Neuronal stem cell (in vitro differentiated cells): ENCODE measurements at regions not wholly inside any gene's neighbourhood (a gene's known extent, or its start where the extent isn't known, plus 50 kb on each side); places are given as distances from the start of the nearest gene placed in this dataset.

Source experiments
- DNase-seq: peaks from one replicate; pipeline ENCODE4 v3.0.0-alpha.2; 2013; ENCODE audit warnings: low spot score
- H2AFZ ChIP-seq: one replicate; pipeline ENCODE4 v1.6.1; 2013; ENCODE audit warnings: mild to moderate bottlenecking, low read length, inconsistent platforms
- H2AK5ac ChIP-seq: 2 replicates; pipeline ENCODE4 v1.6.1; 2013; ENCODE audit warnings: low read depth, mild to moderate bottlenecking, inconsistent platforms, low read length, moderate library complexity, mixed read lengths
- H2BK120ac ChIP-seq: 2 replicates; pipeline ENCODE4 v1.6.1; 2013; ENCODE audit warnings: low read depth, mild to moderate bottlenecking, inconsistent platforms, low read length, moderate library complexity, mixed read lengths
- H2BK12ac ChIP-seq: one replicate; pipeline ENCODE4 v1.6.1; 2013; ENCODE audit warnings: low read length, inconsistent platforms
- H2BK15ac ChIP-seq: 2 replicates; pipeline ENCODE4 v1.6.1; 2013; ENCODE audit warnings: mild to moderate bottlenecking, low read length, inconsistent platforms, mixed read lengths
- H2BK5ac ChIP-seq: one replicate; pipeline ENCODE4 v1.6.1; 2013; ENCODE audit warnings: inconsistent platforms, mild to moderate bottlenecking, low read length, moderate library complexity
- H3K14ac ChIP-seq: one replicate; pipeline ENCODE4 v1.6.1; 2013; ENCODE audit warnings: low read length, inconsistent platforms
- H3K18ac ChIP-seq: 2 replicates; pipeline ENCODE4 v1.6.1; 2013; ENCODE audit warnings: low read length, inconsistent platforms
- H3K23ac ChIP-seq: 2 replicates; pipeline ENCODE4 v1.6.1; 2013; ENCODE audit warnings: low read depth, mild to moderate bottlenecking, mixed read lengths, low read length, inconsistent platforms; ENCODE audit not compliant: poor library complexity
- H3K27ac ChIP-seq: replicated peaks from 3 replicates; pipeline ENCODE4 v1.5.1; 2013; ENCODE audit warnings: low read length, inconsistent platforms
- H3K27me3 ChIP-seq, 3 experiments: 2 replicates each; pipeline ENCODE4 v1.6.1; 2013; ENCODE audit warnings: low read length in 3 of 3, mild to moderate bottlenecking in 2 of 3, inconsistent platforms in 1 of 3, low read depth in 1 of 3, mixed read lengths in 1 of 3, moderate library complexity in 1 of 3; ENCODE audit not compliant: control insufficient read depth in 3 of 3, insufficient read depth in 3 of 3
- H3K36me3 ChIP-seq, 2 donors: replicated peaks in 1 of 2; 2 replicates each; pipeline ENCODE4 v1.6.1; 2013; ENCODE audit warnings: low read length in 2 of 2; ENCODE audit not compliant: control insufficient read depth in 2 of 2, insufficient read depth in 2 of 2
- H3K4ac ChIP-seq: 2 replicates; pipeline ENCODE4 v1.6.1; 2013; ENCODE audit warnings: inconsistent platforms, mild to moderate bottlenecking, low read length, moderate library complexity
- H3K4me1 ChIP-seq, 2 donors: 1 replicate in 1 of 2; 2 replicates in 1 of 2; pipeline ENCODE4 v1.6.1; 2013; ENCODE audit warnings: low read length in 2 of 2, low read depth in 1 of 2; ENCODE audit not compliant: control insufficient read depth in 2 of 2, insufficient read depth in 1 of 2
- H3K4me2 ChIP-seq: one replicate; pipeline ENCODE4 v1.6.1; 2013; ENCODE audit warnings: mild to moderate bottlenecking, low read length, inconsistent platforms; ENCODE audit not compliant: insufficient read depth, poor library complexity, severe bottlenecking
- H3K4me3 ChIP-seq, 2 donors: 2 replicates each; pipeline ENCODE4 v1.5.1; 2013; ENCODE audit warnings: low read length in 2 of 2, mild to moderate bottlenecking in 2 of 2, inconsistent platforms in 1 of 2, moderate library complexity in 1 of 2
- H3K79me1 ChIP-seq: one replicate; pipeline ENCODE4 v1.6.1; 2013; ENCODE audit warnings: low read depth, mild to moderate bottlenecking, inconsistent platforms, low read length, moderate library complexity
- H3K9ac ChIP-seq: one replicate; pipeline ENCODE4 v1.6.1; 2013; ENCODE audit warnings: mild to moderate bottlenecking, low read depth, low read length, inconsistent platforms; ENCODE audit not compliant: poor library complexity
- H3K9me3 ChIP-seq, 2 donors: replicated peaks in 1 of 2; 2 replicates each; pipeline versions ENCODE3 to v1.6.1; 2013; ENCODE audit warnings: low read length in 2 of 2, mild to moderate bottlenecking in 2 of 2, inconsistent platforms in 1 of 2, low read depth in 1 of 2, mixed read lengths in 1 of 2, moderate library complexity in 1 of 2; ENCODE audit not compliant: control insufficient read depth in 2 of 2, insufficient read depth in 1 of 2
- H4K8ac ChIP-seq: one replicate; pipeline ENCODE4 v1.6.1; 2013; ENCODE audit warnings: low read depth, mild to moderate bottlenecking, inconsistent platforms, low read length, moderate library complexity
- H4K91ac ChIP-seq: one replicate; pipeline ENCODE4 v1.6.1; 2013; ENCODE audit warnings: low read length, low read depth, mild to moderate bottlenecking, inconsistent platforms; ENCODE audit not compliant: poor library complexity
- WGBS, 2 donors: extraction: QIAGEN DNeasy Blood & Tissue Kit; methylation state at CpG; one replicate each; pipeline ENCODE4 v1.1.7; 2013; ENCODE audit warnings: missing lambda C conversion rate in 2 of 2, mixed read lengths in 1 of 2; ENCODE audit not compliant: insufficient read length in 2 of 2, insufficient replicate concordance in 1 of 2; ENCODE audit errors: extremely low coverage in 2 of 2; 5-methylcytosine and 5-hydroxymethylcytosine counted together

GRCh38 chr14:38108681-38109080 is 99.0 kb upstream of the SSTR1 start:
- Histone ChIP-seq H3K4me3 (no peak overlapping the region), H2AFZ (no peak overlapping the region), H3K14ac (no peak overlapping the region), H3K23ac (no peak overlapping the region), H3K4ac (no peak overlapping the region), H3K18ac (no peak overlapping the region), H4K8ac (no peak overlapping the region), H2BK5ac (no peak overlapping the region), H3K27me3 (no peaks in the 10 kb centered on the region), H2BK120ac (no peak overlapping the region), H3K27ac (no peak overlapping the region), H3K9ac (no peak overlapping the region), H3K79me1 (no peaks in the 10 kb centered on the region), H2BK12ac (no peak overlapping the region), H2BK15ac (no peak overlapping the region), H2AK5ac (no peak overlapping the region), H3K4me1 (no peaks in the 10 kb centered on the region), H4K91ac (no peak overlapping the region), H3K4me2 (no peak overlapping the region), H3K9me3 (no peaks in the 10 kb centered on the region), H3K36me3 (no peaks in the 10 kb centered on the region)
- WGBS, 2 donors: no CpG with 5 or more reads among the region's 2 CpGs
- DNase-seq: no peak

GRCh38 chr14:38110258-38110657 is 97.4 kb upstream of the SSTR1 start:
- no peak overlapping the region for H2BK15ac ChIP-seq
- no peak overlapping the region for H3K14ac ChIP-seq
- no peak overlapping the region for H3K4ac ChIP-seq
- no peak overlapping the region for H2AK5ac ChIP-seq
- H3K27me3 ChIP-seq: no peaks in the 10 kb centered on the region
- H2BK5ac ChIP-seq: no peak overlapping the region
- no peak overlapping the region for H3K4me2 ChIP-seq
- H3K4me3 ChIP-seq: no peak overlapping the region
- H3K27ac ChIP-seq: no peak overlapping the region
- H4K91ac ChIP-seq: no peak overlapping the region
- H3K9me3 ChIP-seq: no peaks in the 10 kb centered on the region
- no peak overlapping the region for H3K9ac ChIP-seq
- no peak for DNase-seq
- H2BK12ac ChIP-seq: no peak overlapping the region
- H2AFZ ChIP-seq: no peak overlapping the region
- no peak overlapping the region for H2BK120ac ChIP-seq
- no peak overlapping the region for H3K23ac ChIP-seq
- WGBS, 2 donors: no CpG with 5 or more reads among the region's 1 CpG
- H3K79me1 ChIP-seq: no peaks in the 10 kb centered on the region
- H4K8ac ChIP-seq: no peak overlapping the region
- H3K18ac ChIP-seq: no peak overlapping the region
- H3K4me1 ChIP-seq: no peaks in the 10 kb centered on the region
- H3K36me3 ChIP-seq: no peaks in the 10 kb centered on the region

- no peaks in the 10 kb centered on the region for H3K79me1 ChIP-seq
- H3K4me3 ChIP-seq: no peak overlapping the region
- no peak overlapping the region for H2BK12ac ChIP-seq
- no peak overlapping the region for H3K18ac ChIP-seq
- H2BK5ac ChIP-seq: no peak overlapping the region
- no peaks in the 10 kb centered on the region for H3K4me1 ChIP-seq
- no peaks in the 10 kb centered on the region for H3K27me3 ChIP-seq
- no peaks in the 10 kb centered on the region for H3K9me3 ChIP-seq
- no peak overlapping the region for H2AFZ ChIP-seq
- H3K27ac ChIP-seq: no peak overlapping the region
- H3K9ac ChIP-seq: no peak overlapping the region
- H3K14ac ChIP-seq: no peak overlapping the region
- H2AK5ac ChIP-seq: no peak overlapping the region
- H4K91ac ChIP-seq: no peak overlapping the region
- WGBS, 2 donors: no CpG with 5 or more reads among the region's 2 CpGs
- H3K4ac ChIP-seq: no peak overlapping the region
- H3K36me3 ChIP-seq: no peaks in the 10 kb centered on the region
- no peak overlapping the region for H3K23ac ChIP-seq
- H4K8ac ChIP-seq: no peak overlapping the region
- no peak overlapping the region for H2BK15ac ChIP-seq
- no peak overlapping the region for H2BK120ac ChIP-seq
- no peak for DNase-seq
- H3K4me2 ChIP-seq: no peak overlapping the region
These were observed 96.7 kb upstream of the SSTR1 start for GRCh38 chr14:38111046-38111445.

GRCh38 chr14:38113546-38113945 is 94.2 kb upstream of the SSTR1 start:
- H2AFZ ChIP-seq: no peak overlapping the region
- no peak overlapping the region for H3K18ac ChIP-seq
- H3K36me3 ChIP-seq: no peaks in the 10 kb centered on the region
- H3K23ac ChIP-seq: no peak overlapping the region
- H3K27ac ChIP-seq: no peak overlapping the region
- H2BK120ac ChIP-seq: no peak overlapping the region
- H3K4me2 ChIP-seq: no peak overlapping the region
- H2AK5ac ChIP-seq: no peak overlapping the region
- no peak overlapping the region for H3K9ac ChIP-seq
- no peak overlapping the region for H3K4ac ChIP-seq
- no peaks in the 10 kb centered on the region for H3K4me1 ChIP-seq
- no peaks in the 10 kb centered on the region for H3K79me1 ChIP-seq
- H3K9me3 ChIP-seq: no peaks in the 10 kb centered on the region
- no peak overlapping the region for H2BK15ac ChIP-seq
- H3K14ac ChIP-seq: no peak overlapping the region
- H3K4me3 ChIP-seq: no peak overlapping the region
- H4K8ac ChIP-seq: no peak overlapping the region
- H2BK5ac ChIP-seq: no peak overlapping the region
- no peaks in the 10 kb centered on the region for H3K27me3 ChIP-seq
- no peak overlapping the region for H2BK12ac ChIP-seq
- DNase-seq: no peak
- no peak overlapping the region for H4K91ac ChIP-seq
